ENCODE measurements at regions not wholly inside any gene's neighbourhood (a gene's known extent, or its start where the extent isn't known, plus 50 kb on each side); places are given as distances from the start of the nearest gene placed in this dataset.

DNA sequence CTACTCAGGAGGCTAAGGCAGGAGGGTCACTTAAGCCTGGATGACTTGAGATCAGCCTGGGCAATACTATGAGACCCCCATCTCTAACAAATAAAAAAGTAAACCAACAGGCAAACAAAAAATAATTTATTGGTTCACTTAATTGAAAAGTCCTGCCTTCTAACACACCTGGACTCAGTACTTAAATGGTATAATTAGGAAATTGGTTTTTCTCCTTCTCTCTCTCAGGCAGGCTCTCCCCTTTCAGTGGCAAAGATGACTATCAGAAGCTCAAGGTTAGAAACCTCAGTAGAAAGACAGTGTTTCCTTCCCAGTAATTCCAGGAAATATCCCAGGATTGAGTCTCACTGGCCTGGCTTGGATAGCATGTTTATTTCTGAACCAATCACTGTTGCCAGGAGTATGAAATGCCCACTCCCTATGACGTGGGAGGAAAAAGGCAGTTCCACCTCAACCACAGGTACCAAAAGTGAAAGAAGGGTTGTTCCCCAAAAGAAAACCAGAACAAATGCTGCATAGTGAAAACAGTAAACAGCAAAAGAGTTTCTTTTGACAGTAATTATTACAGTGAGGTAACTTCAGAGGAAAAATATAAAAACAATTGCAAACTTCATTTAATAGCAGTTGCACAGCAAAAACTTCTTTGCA, 56.3 kb upstream of the SOX6 start:
- no peak for DNase-seq

DNA sequence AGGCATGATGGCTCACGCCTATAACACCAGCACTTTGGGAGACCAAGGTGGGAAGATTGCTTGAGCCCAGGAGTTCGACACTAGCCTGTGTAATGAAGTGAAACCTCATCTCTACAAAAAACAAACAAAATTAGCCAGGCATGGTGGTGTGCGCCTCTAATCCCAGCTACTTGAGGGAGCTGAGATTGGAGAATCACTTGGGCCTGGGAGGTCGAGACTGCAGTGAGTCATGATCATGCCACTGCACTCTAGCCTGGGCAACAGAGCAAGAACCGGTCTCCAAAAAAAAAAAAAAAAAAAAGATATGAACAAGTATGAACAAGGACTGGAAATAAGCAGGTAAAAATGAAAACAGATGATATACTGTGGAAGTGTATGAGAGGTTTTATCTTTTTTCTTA, 54.1 kb upstream of the SOX6 start:
- no peak for DNase-seq

DNA sequence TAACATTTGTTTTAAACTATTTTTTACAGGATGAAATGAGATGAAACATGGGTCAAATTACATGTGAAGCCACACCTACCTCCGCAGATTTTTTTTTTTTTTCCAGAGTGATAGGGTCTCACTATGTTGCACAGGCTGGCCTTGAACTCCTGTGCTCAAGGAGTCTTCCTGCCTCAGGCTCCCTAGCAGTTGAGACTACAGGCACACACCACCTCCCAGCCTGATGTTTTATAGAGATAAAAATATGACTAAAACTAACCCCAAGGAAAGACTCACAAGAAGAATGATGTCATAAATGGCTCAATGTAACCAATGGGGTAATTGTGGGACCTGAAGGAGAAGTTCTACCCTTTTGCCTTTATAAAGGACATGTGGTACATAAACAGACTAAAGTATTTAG, 52.3 kb upstream of the SOX6 start:
- DNase-seq: no peak

DNA sequence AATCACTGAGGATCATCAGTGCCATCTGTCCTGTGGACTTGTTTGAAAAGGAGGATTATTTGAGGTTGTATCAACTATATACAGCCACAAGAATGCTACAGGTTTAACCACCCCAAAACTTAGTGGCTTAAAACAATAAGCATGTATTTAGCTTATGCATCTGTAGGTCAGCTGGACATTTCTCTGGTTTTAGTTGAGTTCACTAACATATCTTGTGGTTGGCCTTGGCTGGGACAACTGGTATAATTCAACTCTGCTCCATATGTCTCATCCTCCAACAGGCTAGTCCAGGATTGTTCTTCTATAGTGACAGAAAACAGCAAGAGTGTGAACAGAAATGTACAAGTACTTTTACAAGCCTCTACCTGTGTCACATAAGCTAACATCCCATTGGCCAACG, 49.9 kb upstream of the SOX6 start:
- no peak for DNase-seq

Measured in SHP77 treated with DMSO at 0.1 percent for 48 hours (cell line).